ENCODE measurements at regions not wholly inside any gene's neighbourhood (a gene's known extent, or its start where the extent isn't known, plus 50 kb on each side); places are given as distances from the start of the nearest gene placed in this dataset.

- Histone ChIP-seq H3K4me3 (ENCODE audit: low read depth in 1 of 3, low read length in 3 of 3) (no peak overlapping the region), H3K27me3 (ENCODE audit: control insufficient read depth in 4 of 4, insufficient read depth in 4 of 4, low read length in 3 of 4) (no peaks in the 10 kb centered on the region), H3K27ac (ENCODE audit: low read depth in 1 of 2, low read length in 2 of 2) (no peak overlapping the region), H3K36me3 (ENCODE audit: control insufficient read depth in 4 of 4, insufficient read depth in 3 of 4, low read depth in 1 of 4, low read length in 3 of 4) (no peaks in the 10 kb centered on the region), H3K9ac (ENCODE audit: low read depth in 1 of 2, low read length in 2 of 2) (no peak overlapping the region), H3K4me1 (ENCODE audit: control insufficient read depth in 4 of 4, insufficient read depth in 4 of 4, low read length in 3 of 4) (no peaks in the 10 kb centered on the region), H3K9me3 (ENCODE audit: control insufficient read depth in 4 of 4, low read length in 3 of 4) (no peaks in the 10 kb centered on the region)
- TF ChIP-seq JUND (IDR thresholded peaks at IDR 0.05) = no peak
- peak in 1 of 2 donors; percentile 48 for TF ChIP-seq RAD21 (IDR thresholded peaks at IDR 0.05)
- 46% methylated on average over 7 of the region's 7 CpGs for WGBS
- no peak for DNase-seq (ENCODE audit: low spot score)
These were observed 1308.4 kb downstream of the SLITRK5 start for GRCh38 chr13:88979465-88980175.

GRCh38 chr13:89003656-89004055 is 1332.5 kb downstream of the SLITRK5 start:
- Histone ChIP-seq H3K4me1 (ENCODE audit: control insufficient read depth in 4 of 4, insufficient read depth in 4 of 4, low read length in 3 of 4) (no peaks in the 10 kb centered on the region), H3K36me3 (ENCODE audit: control insufficient read depth in 4 of 4, insufficient read depth in 3 of 4, low read depth in 1 of 4, low read length in 3 of 4) (no peaks in the 10 kb centered on the region), H3K9ac (ENCODE audit: low read depth in 1 of 2, low read length in 2 of 2) (no peak overlapping the region), H3K27ac (ENCODE audit: low read depth in 1 of 2, low read length in 2 of 2) (no peak overlapping the region), H3K9me3 (ENCODE audit: control insufficient read depth in 4 of 4, low read length in 3 of 4) (no peaks in the 10 kb centered on the region), H3K27me3 (ENCODE audit: control insufficient read depth in 4 of 4, insufficient read depth in 4 of 4, low read length in 3 of 4) (no peaks in the 10 kb centered on the region), H3K4me3 (ENCODE audit: low read depth in 1 of 3, low read length in 3 of 3) (no peak overlapping the region)
- WGBS = 80% methylated on average over 2 of the region's 2 CpGs
- TF ChIP-seq FOXA2 (IDR thresholded peaks at IDR 0.05) (no peak), MAX (IDR thresholded peaks at IDR 0.05) (no peak), ZBTB33 (IDR thresholded peaks at IDR 0.05) (no peak), ATF3 (IDR thresholded peaks at IDR 0.05) (no peak), RAD21 (IDR thresholded peaks at IDR 0.05) (no peak), SP1 (IDR thresholded peaks at IDR 0.05) (no peak), NR2F2 (IDR thresholded peaks at IDR 0.05) (no peak), YY1 (IDR thresholded peaks at IDR 0.05) (no peak), HNF4A (conservative IDR thresholded peaks at IDR 0.05) (no peak), EGR1 (IDR thresholded peaks at IDR 0.05; ENCODE audit: low read depth in 2 of 2) (no peak), JUND (IDR thresholded peaks at IDR 0.05) (no peak), CTCF (IDR thresholded peaks at IDR 0.05; ENCODE audit: low read depth, low read length, missing input control) (no peak), TAF1 (conservative IDR thresholded peaks at IDR 0.05) (no peak), GABPA (IDR thresholded peaks at IDR 0.05 in 1 of 2, conservative IDR thresholded peaks at IDR 0.05 in 1 of 2) (no peak), HNF4G (IDR thresholded peaks at IDR 0.05) (no peak), RXRA (IDR thresholded peaks at IDR 0.05) (no peak), REST (IDR thresholded peaks at IDR 0.05) (no peak), FOXA1 (IDR thresholded peaks at IDR 0.05) (no peak)
- DNase-seq (ENCODE audit: low spot score) = no peak

Data from liver (tissue), 8 donors.